ENCODE measurements at regions not wholly inside any gene's neighbourhood (a gene's known extent, or its start where the extent isn't known, plus 50 kb on each side); places are given as distances from the start of the nearest gene placed in this dataset.
"Not testable (repeated sequence)": the region's sequence is repeated elsewhere in the genome, so short reads cannot be mapped to it uniquely, and the experiment has no call there.

DNA sequence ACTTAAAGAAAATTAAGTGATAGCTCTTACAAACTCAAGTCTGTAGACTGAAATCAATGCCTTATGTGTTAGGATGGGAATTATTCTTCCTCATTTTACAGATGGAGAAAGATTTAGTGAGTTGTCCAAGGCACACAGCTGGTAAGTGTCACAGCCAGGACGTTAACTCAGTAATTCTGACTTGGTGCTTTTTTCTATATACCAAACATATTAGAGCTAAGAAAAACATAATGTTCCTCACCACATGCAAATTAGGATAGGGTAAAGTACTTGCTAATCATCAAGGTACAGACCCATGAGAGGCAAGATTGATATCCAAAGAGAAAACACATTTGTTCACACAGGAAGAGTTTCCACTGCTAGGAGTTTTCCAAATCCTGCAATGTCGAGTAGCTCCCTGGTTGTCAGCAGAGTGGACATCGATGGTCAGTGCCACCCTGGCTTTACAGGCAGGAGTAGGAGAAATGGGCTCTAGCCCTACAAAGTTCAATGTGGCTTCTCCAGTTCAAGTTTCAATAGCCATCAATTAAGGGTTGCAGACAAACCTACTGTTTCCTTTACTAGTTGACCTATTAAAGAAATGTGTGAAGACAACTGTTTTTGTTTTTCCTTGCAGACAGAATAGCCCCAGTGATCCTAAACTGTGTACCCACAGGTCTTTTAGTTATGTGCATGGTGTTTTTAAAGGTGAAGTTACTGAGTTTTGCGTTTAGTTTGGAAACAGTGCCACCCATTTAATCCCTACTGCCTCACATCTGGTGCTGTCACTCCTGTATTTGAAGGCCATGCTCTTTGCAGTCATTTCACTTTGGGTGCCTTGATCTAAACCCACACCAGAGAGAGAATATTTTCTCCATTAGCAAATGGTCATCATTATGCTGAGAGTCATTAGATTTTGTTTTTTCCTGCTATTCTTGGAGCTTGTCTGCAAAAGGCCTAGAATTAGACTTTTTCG is 460.8 kb upstream of the SMARCA2 start:
- no peak for DNase-seq (ENCODE audit: low spot score)

DNA sequence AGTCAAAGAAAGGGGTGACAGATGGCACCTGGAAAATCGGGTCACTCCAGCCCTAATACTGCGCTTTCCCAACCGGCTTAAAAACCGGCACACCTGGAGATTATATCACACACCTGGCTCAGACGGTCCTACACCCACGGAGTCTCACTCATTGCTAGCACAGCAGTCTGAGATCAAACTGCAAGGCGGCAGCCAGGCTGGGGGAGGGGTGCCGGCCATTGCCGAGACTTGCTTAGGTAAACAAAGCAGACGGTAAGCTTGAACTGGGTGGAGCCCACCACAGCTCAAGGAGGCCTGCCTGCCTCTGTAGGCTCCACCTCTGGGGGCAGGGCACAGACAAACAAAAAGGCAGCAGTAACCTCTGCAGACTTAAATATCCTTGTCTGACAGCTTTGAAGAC is 456.5 kb upstream of the SMARCA2 start:
- not testable (repeated sequence) for DNase-seq (ENCODE audit: low spot score)

DNA sequence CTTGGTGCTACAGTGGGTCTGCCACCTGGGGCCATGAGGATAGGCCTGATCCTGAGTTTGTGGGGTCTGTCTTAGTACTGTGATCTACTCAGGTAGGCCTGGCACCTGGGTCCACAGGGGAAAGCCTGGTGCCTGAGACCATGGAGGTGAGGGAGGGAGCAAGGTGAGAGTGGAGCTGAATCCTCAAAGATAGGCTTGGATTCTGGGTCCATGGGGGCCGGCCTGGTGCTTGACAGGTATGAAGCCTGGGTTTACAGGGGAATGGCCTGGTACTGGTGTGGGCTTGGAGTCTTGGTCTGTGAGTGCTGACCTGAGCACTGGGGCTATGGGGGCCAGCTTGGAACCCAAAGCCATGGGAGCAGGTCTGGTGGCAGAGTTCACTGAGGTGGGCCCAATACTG is 439.2 kb upstream of the SMARCA2 start:
- DNase-seq (ENCODE audit: low spot score), result no peak

DNA sequence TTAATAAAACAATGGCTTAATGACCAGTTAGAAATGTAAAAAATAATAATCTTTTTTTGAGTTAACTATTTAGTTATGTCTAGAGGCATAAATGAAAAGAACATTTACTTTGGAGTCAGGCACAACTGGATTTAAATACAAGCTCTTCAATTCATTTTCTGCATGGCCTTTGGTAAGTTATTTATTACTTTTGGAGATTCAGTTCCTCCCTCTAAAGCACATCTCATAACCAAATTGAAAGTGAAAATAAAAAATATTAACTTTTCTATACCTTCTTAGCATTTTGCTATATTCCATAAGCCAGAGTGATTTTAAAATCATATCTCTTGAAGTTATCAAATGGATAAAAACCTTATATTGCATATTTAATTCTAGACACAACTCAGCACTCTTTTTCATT is 434.9 kb upstream of the SMARCA2 start:
- no peak for DNase-seq (ENCODE audit: low spot score)

DNA sequence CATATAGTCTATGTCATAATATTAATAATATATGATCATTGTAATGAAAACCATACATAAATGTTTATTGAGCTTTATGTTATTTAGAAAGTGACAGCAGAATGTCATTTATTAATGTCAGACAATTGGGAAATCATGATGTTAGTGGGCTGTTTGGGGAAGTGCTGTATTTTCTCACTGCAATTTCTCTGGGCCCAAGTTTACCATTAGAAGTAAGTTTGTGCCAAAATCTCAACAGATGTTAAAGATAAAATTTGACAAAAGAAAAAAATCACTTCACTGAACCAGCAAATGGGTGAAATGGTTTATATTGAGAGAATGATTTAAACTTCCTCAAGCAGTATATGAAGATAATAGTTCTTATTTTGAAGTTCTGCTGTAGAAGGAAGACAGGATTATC is 433.2 kb upstream of the SMARCA2 start:
- DNase-seq (ENCODE audit: low spot score), result no peak

DNA sequence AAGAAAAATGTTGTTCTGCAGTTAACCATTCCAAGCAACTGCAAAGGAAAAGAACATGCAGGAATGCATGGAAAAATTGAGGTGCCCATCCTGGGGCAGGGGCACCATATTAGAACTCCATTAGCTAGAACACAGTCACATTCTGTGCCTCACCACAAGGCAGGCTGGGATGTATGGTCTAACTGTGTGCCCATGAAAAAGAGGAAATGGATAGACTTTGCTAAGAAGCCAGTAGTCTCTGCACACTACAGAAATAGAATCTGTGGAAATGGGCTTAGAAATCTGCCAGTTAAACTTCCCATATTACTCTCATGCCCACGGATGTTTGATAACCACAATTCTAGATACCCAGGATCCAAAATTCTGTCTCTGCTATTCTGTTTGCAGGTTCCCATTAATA is 423.8 kb upstream of the SMARCA2 start:
- no peak for DNase-seq (ENCODE audit: low spot score)

DNA sequence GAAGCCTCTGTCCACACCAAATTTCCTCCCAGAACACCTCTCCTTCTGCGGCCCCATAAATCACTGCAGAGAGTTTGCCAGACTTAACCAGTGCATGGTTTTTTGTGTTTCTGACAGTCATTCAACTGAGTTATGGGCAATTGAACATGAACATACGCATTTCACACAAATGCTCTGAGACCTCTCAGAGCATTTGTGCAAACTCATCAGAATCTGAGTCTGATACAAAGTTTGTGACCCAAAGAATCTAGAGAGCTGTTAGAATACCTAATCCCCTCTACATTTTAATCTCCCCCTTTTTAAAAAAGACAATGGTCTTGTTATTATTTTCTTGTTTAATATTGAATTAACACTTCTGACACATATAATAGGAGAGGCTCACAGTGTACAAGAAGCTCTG is 416.9 kb upstream of the SMARCA2 start:
- no peak for DNase-seq (ENCODE audit: low spot score)

DNA sequence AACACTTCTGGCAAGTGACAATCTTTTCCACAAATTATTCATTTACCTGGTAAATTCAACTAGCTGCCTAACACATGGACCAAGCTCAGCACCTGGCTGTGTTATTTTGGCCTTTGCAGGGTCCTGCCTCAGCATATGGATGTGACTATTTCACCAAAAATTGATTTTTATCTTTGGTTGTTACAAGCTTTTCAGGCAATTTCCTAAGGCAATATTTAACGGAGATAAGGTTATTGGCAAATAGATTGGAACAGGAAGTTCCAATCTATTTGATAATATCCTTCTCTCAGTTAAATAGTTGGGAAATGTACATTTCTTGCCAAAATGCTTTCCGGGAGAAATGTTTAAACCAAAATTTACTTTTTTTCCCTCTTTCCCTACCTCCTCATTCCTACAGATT is 415.2 kb upstream of the SMARCA2 start:
- DNase-seq (ENCODE audit: low spot score), result no peak

DNA sequence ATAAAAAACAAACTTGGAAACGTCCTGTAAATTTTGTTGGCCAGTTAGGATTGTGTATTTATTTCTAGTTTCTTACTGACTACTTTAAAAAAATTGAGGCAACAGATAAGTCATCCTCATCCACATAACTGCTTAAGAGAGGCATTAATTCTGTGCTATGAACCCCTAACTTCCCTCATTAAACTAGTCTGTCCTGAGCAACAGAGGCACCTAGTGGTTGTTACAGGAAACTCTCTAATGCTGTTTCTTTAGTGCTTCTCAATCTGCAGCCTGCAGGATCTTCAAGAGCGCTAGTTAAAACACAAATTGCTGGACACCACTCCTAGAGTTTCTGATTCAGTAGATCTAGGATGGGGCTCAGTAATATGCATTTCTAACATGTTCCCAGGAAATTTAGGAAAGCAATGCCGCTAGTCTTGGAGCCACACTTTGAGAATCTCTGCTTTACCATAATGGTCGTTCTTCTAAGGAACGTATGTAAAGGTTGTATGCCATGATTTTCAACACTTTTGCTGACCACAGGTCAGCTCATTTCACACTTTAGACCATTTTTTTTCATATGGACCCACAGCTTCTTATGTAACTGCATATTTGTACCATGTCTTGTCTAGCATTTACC is 410.1 kb upstream of the SMARCA2 start:
- peak; percentile 1 for DNase-seq (ENCODE audit: low spot score)

DNA sequence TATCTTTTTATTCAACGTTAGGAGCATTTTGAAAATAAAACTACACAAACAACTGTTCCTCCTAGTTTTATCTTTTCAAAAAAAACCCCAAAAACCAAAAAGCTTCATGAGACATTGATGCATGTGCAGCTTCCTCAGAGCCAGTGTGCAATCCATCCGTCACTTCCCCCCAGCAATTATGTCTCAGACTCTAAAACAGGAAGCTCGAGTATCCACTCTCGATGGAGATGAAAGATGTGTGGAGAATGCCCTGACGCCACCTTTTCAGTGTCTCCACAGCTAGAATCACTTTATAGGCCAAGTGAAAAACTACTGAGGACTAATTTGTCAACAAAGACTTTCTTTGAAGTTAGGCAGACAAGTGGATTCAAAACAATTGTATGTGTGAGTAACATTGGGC is 408.9 kb upstream of the SMARCA2 start:
- no peak for DNase-seq (ENCODE audit: low spot score)

DNA sequence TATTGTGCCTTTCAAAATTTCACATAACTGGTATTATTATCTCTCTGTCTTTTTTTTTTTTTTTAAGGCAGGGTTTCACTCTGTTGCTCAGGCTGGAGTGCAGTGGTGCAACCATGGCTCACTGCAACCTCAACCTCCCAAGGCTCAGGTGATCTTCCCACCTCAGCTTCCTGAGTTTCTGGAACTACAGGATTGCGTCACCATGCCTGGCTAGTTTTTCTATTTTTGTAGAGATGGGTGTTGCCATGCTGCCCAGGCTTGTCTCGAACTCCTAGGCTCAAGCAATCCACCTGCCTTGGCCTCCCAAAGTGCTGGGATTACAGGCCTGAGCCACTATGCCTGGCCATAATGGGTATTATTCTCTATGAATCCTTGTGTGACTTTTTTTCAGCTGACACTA is 402.3 kb upstream of the SMARCA2 start:
- no peak for DNase-seq (ENCODE audit: low spot score)

DNA sequence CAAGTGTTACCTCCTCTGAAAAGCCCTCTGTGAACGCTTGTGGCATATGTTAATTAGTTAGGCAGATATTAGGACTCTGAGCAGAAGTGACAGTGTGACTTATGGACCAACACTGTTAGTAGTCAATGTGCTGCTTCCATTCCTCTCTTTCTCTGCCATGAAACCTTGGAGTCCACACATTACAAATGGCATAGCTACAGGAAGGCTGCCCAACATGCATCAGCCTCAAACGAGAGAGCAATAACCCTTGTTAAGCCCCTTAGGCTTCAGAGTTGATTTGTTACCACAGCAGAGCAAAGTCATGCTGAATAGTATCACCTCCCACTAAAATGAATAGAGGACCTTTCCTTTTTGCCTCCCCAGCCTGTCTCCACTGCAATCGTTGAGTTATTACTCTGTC is 397.7 kb upstream of the SMARCA2 start:
- DNase-seq (ENCODE audit: low spot score), result no peak

DNA sequence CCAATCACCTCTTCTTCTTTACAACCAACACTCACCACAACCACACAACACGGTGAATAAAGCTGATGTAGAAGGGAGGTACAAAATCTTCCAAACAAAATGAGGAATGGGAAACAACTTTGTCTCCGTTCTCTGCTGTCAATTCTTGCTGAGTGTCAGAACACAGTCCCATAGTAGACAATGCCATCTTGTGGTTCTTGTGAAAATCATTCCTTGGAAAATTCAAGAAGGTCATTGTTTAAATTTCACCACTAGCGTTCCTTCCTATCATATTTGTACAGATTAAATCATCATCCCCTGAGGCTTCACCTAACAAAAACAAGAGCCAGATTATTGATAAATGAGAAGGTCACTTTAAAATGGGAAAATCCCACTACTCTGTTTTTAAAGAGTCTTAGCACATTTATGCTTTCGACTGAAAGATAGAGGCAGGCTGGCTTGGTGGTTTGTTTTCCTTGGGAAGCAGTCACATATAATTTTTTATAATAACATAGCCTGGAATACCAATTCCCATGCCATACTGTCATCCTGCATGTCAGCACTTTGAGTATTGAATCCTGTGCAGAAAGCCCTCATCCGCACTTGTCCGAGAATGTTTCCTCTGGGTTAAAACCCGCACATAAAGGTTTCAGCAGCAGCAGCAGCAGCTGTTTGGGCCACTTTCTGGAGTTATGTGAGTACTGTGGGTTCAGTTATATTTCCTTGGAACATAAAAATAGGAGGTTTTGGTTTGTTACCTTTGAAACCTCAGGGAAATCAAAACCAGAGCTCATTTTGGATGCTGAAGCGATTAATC is 395.0 kb upstream of the SMARCA2 start:
- peak; percentile 2 for DNase-seq (ENCODE audit: low spot score)

DNA sequence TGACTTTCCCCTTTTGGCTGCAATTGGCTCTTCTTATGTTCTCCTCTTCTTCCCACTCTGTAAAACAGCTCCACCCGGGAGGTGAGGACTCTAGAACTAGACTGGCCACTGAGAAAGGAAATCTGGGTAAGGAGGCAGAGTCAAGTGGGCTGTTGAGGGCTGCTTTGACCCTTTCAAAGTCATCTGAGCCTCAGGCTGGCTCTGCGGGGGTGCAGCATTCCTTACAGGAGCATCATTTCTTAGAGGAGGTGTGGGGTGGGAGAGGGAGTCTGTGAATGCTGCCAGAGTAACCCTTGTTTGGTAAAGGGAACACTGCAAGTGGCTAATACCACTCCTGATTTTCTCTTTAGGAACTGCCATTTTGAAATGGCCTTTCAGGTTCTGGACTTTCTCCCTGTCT is 377.7 kb upstream of the SMARCA2 start:
- no peak for DNase-seq (ENCODE audit: low spot score)

DNA sequence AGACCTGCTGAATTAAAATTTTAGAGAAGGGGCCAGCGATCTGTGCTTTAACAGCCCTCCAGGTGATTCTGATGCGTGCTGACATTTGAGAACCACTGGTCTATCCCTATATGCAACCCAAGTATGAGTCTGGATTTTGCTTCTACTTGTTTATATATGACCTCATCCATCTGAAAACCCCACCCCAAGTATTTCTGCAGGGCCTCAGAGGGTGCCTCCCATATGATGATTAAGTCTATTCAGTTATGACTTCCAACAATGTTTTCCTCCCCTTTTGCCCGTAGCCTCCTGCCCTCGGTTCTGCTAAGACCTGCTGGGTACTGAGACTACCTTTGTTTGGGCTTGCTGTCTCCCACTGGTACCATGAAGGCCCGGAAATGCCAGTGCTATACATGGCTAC is 376.0 kb upstream of the SMARCA2 start:
- no peak for DNase-seq (ENCODE audit: low spot score)

DNA sequence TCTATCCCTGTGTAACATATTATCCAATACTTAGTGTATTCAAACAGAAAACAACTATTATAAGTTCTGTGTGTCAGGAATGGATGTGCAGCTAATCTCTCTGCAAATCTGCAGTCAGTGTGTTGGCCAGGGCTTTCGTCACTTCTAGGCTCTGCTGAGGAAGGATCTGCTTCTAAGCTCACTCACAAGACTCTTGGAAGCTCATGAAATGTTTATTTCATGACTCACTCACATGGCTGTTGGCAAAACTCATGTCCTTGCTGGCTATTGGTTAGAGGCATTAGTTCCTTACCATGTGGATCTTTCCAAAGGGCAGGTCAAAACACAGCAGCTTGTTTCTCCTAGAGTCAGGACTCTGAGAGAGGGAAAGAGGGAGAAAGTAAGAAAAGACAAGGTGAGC is 367.4 kb upstream of the SMARCA2 start:
- no peak for DNase-seq (ENCODE audit: low spot score)

DNA sequence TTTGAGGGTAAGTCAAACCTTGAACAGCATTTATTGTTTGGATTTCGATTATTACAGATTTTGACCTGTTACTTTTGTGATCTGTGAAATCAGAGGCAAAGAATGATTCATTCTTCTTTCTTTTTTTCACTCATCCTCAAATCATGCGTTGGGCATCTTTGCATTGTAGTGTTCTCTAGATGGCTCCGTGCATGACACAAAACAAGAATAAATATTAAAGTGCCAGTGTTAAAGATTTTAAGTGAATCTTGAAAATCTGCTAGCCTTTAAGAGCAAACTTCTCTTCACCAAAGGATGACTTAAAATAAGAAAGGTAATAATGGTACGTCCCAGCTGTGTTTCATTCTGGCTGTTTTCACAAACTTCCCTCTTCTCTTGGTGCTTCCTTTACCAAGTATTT is 361.9 kb upstream of the SMARCA2 start:
- DNase-seq (ENCODE audit: low spot score), result no peak

DNA sequence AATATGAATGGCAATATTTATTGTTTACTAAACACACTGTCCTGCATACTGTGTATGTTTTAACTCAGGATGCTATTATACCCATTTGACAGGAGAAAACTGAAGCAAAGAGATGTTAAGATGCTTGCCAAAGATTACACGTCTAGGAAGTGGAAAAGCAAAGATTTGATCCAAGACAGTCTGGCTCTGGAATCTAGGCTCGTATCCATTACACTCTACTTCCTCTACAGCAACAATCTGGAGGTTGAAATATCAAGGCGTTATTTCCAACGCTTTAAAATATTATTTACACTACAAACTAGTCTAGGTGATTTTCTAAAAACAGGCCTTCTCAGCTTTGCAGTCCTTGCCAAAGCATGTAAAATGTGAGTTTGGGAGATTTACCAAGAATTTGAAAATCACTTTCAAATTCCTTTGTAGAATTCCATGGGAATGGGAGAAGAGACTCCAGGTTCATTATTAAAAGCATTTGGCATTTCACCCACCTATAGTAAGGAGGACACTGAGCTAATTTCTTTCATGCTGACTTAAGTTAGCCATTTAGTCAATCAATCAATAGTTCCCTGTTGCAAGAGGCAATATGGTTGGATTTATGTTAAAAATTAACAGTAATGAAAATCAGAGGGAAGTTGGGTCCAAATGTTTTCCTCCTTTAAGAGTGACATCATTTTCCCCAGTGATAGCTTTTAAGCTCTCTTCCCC is 356.3 kb upstream of the SMARCA2 start:
- no peak for DNase-seq (ENCODE audit: low spot score)

DNA sequence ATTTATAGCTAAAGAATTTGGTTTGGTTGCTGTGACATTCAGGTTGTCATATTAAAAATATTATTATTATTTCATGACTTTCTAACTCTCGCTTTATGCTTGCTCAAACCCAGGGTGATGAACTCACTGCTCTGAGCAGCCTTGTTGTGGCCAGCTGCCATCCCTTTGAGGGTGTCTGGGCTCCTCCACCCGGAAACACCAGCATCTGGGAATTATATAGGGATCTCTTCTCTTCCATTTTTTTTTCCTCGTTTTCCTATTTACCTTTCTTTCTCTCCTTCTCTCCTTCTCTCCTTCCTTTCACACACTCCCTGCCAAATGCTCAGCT is 355.8 kb upstream of the SMARCA2 start:
- no peak for DNase-seq (ENCODE audit: low spot score)

DNA sequence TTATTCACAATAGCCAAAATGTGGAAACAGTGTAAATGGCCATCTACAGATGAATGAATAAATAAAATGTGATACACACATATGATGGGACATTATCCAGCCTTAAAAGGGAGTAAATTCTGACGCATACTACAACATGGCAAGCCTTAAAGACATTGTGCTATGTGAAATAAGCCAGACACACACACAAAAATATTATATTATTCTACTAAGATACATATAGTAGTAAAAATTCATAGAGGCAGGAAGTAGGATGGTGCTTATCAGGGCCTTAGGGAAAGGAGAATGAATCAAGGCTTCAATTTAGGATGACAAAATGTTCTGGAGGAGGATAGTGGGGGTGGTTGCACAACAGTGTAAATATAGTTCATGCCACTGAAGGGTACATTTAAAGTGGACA is 346.7 kb upstream of the SMARCA2 start:
- no peak for DNase-seq (ENCODE audit: low spot score)

DNA sequence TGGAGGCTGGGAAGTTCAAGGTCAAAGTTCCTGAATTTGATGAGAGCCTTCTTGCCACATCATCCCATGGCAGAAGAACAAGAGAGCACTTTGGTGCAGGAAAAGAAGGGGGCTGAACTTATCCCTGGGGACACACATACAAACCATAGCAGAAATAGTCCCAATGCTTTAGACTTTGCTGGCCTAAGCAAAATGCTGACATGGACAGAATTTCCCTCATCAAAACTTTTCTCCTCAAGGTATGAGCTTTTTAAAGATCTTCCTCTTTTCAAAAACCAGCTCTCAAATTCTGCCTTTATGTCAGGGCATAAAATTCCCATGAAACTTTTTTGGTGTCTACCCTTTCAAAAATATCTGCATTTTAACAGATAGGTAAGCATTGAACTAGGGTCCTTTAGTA is 341.8 kb upstream of the SMARCA2 start:
- no peak for DNase-seq (ENCODE audit: low spot score)

DNA sequence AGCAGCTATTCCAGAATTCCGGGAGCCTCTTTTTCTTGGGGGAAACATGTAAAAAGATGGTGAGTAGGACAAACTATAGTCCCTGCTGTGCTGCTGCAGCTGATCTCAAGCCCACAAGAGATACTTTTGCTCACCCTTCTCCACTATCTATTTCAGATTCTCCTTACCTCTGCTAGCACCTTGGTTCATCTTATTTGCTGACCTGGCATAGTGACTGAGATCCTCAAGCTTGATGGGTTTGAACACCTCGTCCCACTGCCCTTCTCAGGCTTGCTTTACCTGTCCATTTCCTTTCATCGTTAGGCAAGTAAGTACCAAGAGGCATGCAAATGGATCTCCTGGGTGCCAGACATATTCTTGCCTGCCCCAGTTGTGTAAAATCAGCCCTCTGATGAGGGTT is 338.4 kb upstream of the SMARCA2 start:
- no peak for DNase-seq (ENCODE audit: low spot score)
